ENCODE measurements at regions not wholly inside any gene's neighbourhood (a gene's known extent, or its start where the extent isn't known, plus 50 kb on each side); places are given as distances from the start of the nearest gene placed in this dataset.

GRCh38 chr5:173767574-173768266 lies 120.4 kb upstream of the CPEB4 start:
- DNase-seq, result peak in 1 of 2 experiments; percentile 61

- no peak for DNase-seq
Measured at GRCh38 chr5:173768267-173768806, 119.8 kb upstream of the CPEB4 start.

- DNase-seq, result no peak
Measured at GRCh38 chr5:173768891-173769290, 119.3 kb upstream of the CPEB4 start.

GRCh38 chr5:173770637-173771036 lies 117.5 kb upstream of the CPEB4 start:
- no peak for DNase-seq

GRCh38 chr5:173771121-173771724 lies 116.9 kb upstream of the CPEB4 start:
- DNase-seq, result no peak

GRCh38 chr5:173771725-173772383 lies 116.3 kb upstream of the CPEB4 start:
- DNase-seq, result no peak

- DNase-seq, result peak in 1 of 2 experiments; percentile 5
Measured at GRCh38 chr5:173772384-173773059, 115.6 kb upstream of the CPEB4 start.

- DNase-seq, result no peak
Measured at GRCh38 chr5:173774271-173774761, 113.8 kb upstream of the CPEB4 start.

GRCh38 chr5:173775261-173776197 lies 112.6 kb upstream of the CPEB4 start:
- no peak for DNase-seq

- DNase-seq, result no peak
Measured at GRCh38 chr5:173777149-173777548, 111.0 kb upstream of the CPEB4 start.

GRCh38 chr5:173777674-173778073 lies 110.5 kb upstream of the CPEB4 start:
- no peak for DNase-seq

- DNase-seq, result no peak
Measured at GRCh38 chr5:173778152-173778782, 109.9 kb upstream of the CPEB4 start.

- DNase-seq, result no peak
Measured at GRCh38 chr5:173778784-173779304, 109.3 kb upstream of the CPEB4 start.

- no peak for DNase-seq
Measured at GRCh38 chr5:173780235-173781234, 107.6 kb upstream of the CPEB4 start.

GRCh38 chr5:173781432-173781815 lies 106.7 kb upstream of the CPEB4 start:
- no peak for DNase-seq

- DNase-seq, result peak in 1 of 2 experiments; percentile 63
Measured at GRCh38 chr5:173781816-173782670, 106.1 kb upstream of the CPEB4 start.

- DNase-seq, result no peak
Measured at GRCh38 chr5:173782671-173783101, 105.5 kb upstream of the CPEB4 start.

- no peak for DNase-seq
Measured at GRCh38 chr5:173783371-173783770, 104.8 kb upstream of the CPEB4 start.

- no peak for DNase-seq
Measured at GRCh38 chr5:173785400-173785799, 102.7 kb upstream of the CPEB4 start.

Data from NCI-H446 (cell line).